HCT116 (cell line): ENCODE measurements at regions not wholly inside any gene's neighbourhood (a gene's known extent, or its start where the extent isn't known, plus 50 kb on each side); places are given as distances from the start of the nearest gene placed in this dataset.

Experiments used
- ATF3 ChIP-seq: IDR thresholded peaks from 2 replicates; pipeline ENCODE4 v1.6.1; 2012
- CTCF ChIP-seq, 3 experiments: fragments of 200-600 bp in 1 of 3; sonication (generic) in 1 of 3; IDR thresholded peaks in 2 of 3; conservative IDR thresholded peaks in 1 of 3; 2 replicates each; pipeline ENCODE4 v1.5.1; 2012 to 2017; ENCODE audit warnings: low read depth in 2 of 3, low read length in 2 of 3, antibody characterized with exemption in 1 of 3, borderline replicate concordance in 1 of 3, control low read depth in 1 of 3, mild to moderate bottlenecking in 1 of 3, mixed read lengths in 1 of 3, mixed run types in 1 of 3, moderate library complexity in 1 of 3; ENCODE audit not compliant: insufficient read depth in 1 of 3
- EZH2 ChIP-seq: fragments of 200-600 bp; sonication (generic); IDR thresholded peaks from 2 replicates; pipeline ENCODE4 v1.6.1; 2017; ENCODE audit warnings: antibody characterized with exemption, mixed run types
- JUND ChIP-seq: IDR thresholded peaks from 2 replicates; pipeline ENCODE4 v1.6.1; 2012
- POLR2A ChIP-seq: IDR thresholded peaks from 2 replicates; pipeline ENCODE4 v1.7.0; 2011; ENCODE audit warnings: borderline replicate concordance; ENCODE audit not compliant: insufficient read depth, insufficient read length; ENCODE audit errors: extremely low read depth
- POLR2AphosphoS5 ChIP-seq: IDR thresholded peaks from 2 replicates; pipeline ENCODE4 v1.6.1; 2011; ENCODE audit warnings: mild to moderate bottlenecking, low read depth, low read length, moderate library complexity
- RAD21 ChIP-seq: IDR thresholded peaks from 2 replicates; pipeline ENCODE4 v1.6.1; 2012; ENCODE audit warnings: low read depth, mild to moderate bottlenecking
- REST ChIP-seq: IDR thresholded peaks from 2 replicates; pipeline ENCODE4 v1.6.1; 2012; ENCODE audit warnings: low read depth
- SIN3A ChIP-seq: IDR thresholded peaks from 2 replicates; pipeline ENCODE4 v1.6.1; 2012; ENCODE audit warnings: low read depth
- SP1 ChIP-seq: IDR thresholded peaks from 2 replicates; pipeline ENCODE4 v1.6.1; 2012; ENCODE audit warnings: low read depth
- TCF7L2 ChIP-seq: IDR thresholded peaks from 2 replicates; pipeline ENCODE4 v1.7.0; 2011; ENCODE audit warnings: borderline replicate concordance, inconsistent platforms; ENCODE audit not compliant: insufficient read depth, insufficient read length; ENCODE audit errors: extremely low read depth
- YY1 ChIP-seq: IDR thresholded peaks from 2 replicates; pipeline ENCODE4 v1.6.1; 2011; ENCODE audit warnings: low read length, low read depth, moderate library complexity, mild to moderate bottlenecking; ENCODE audit not compliant: insufficient replicate concordance; ENCODE audit errors: extremely low read depth

- TF ChIP-seq REST, result no peak
- TF ChIP-seq POLR2AphosphoS5, result no peak
- TF ChIP-seq POLR2A, result no peak
- no peak for TF ChIP-seq CTCF (IDR thresholded peaks at IDR 0.05 in 2 of 3, conservative IDR thresholded peaks at IDR 0.05 in 1 of 3; ENCODE audit: borderline replicate concordance in 1 of 3, insufficient read depth in 1 of 3, low read depth in 2 of 3, low read length in 2 of 3)
- TF ChIP-seq RAD21, result no peak
- TF ChIP-seq YY1, result no peak
- TF ChIP-seq SIN3A, result no peak
- TF ChIP-seq EZH2, result no peak
- no peak for TF ChIP-seq JUND
- no peak for TF ChIP-seq SP1
- TF ChIP-seq ATF3, result no peak
- no peak for TF ChIP-seq TCF7L2
Observed at GRCh38 chr6:170102582-170103481, 188.0 kb downstream of the DLL1 start.
